Hepatic stellate cell (primary cell): ENCODE measurements at regions not wholly inside any gene's neighbourhood (a gene's known extent, or its start where the extent isn't known, plus 50 kb on each side); places are given as distances from the start of the nearest gene placed in this dataset.
"Not testable (repeated sequence)": the region's sequence is repeated elsewhere in the genome, so short reads cannot be mapped to it uniquely, and the experiment has no call there.

Experiments
- DNase-seq: peaks from one replicate; pipeline ENCODE4 v3.0.0; 2011; ENCODE audit warnings: low spot score

GRCh38 chr1:83238654-83239053 is 760.3 kb downstream of the TTLL7 start:
- DNase-seq: not testable (repeated sequence)

- not testable (repeated sequence) for DNase-seq
Measured at GRCh38 chr1:83219788-83220187, 779.1 kb downstream of the TTLL7 start.

GRCh38 chr1:83218036-83218716 is 780.8 kb downstream of the TTLL7 start:
- DNase-seq: not testable (repeated sequence)

GRCh38 chr1:83214317-83214716 is 784.6 kb downstream of the TTLL7 start:
- DNase-seq: not testable (repeated sequence)

GRCh38 chr1:83213648-83214047 is 785.3 kb downstream of the TTLL7 start:
- not testable (repeated sequence) for DNase-seq

- not testable (repeated sequence) for DNase-seq
Measured at GRCh38 chr1:83212033-83212432, 786.9 kb downstream of the TTLL7 start.

- not testable (repeated sequence) for DNase-seq
Measured at GRCh38 chr1:83208540-83208939, 790.4 kb downstream of the TTLL7 start.

- DNase-seq: not testable (repeated sequence)
Measured at GRCh38 chr1:83194610-83195009, 804.3 kb downstream of the TTLL7 start.

GRCh38 chr1:83182033-83182728 is 816.8 kb downstream of the TTLL7 start:
- DNase-seq: not testable (repeated sequence)

- DNase-seq: not testable (repeated sequence)
Measured at GRCh38 chr1:83180621-83181020, 818.3 kb downstream of the TTLL7 start.

- DNase-seq: not testable (repeated sequence)
Measured at GRCh38 chr1:83167634-83168033, 831.3 kb downstream of the TTLL7 start.

GRCh38 chr1:83163879-83164475 is 835.0 kb downstream of the TTLL7 start:
- not testable (repeated sequence) for DNase-seq

GRCh38 chr1:83158924-83159323 is 840.0 kb downstream of the TTLL7 start:
- not testable (repeated sequence) for DNase-seq

GRCh38 chr1:83154306-83154705 is 844.6 kb downstream of the TTLL7 start:
- DNase-seq: not testable (repeated sequence)

GRCh38 chr1:83151167-83151898 is 847.6 kb downstream of the TTLL7 start:
- DNase-seq: not testable (repeated sequence)

- not testable (repeated sequence) for DNase-seq
Measured at GRCh38 chr1:83150479-83150878, 848.5 kb downstream of the TTLL7 start.

GRCh38 chr1:83145820-83146219 is 853.1 kb downstream of the TTLL7 start:
- DNase-seq: not testable (repeated sequence)

- DNase-seq: not testable (repeated sequence)
Measured at GRCh38 chr1:83142802-83143201, 856.1 kb downstream of the TTLL7 start.

GRCh38 chr1:83135524-83136157 is 863.3 kb downstream of the TTLL7 start:
- DNase-seq: not testable (repeated sequence)

- DNase-seq: not testable (repeated sequence)
Measured at GRCh38 chr1:83134322-83135014, 864.5 kb downstream of the TTLL7 start.

GRCh38 chr1:83131692-83131955 is 867.3 kb downstream of the TTLL7 start:
- DNase-seq: no peak
